HFFc6 (cell line): ENCODE measurements at regions not wholly inside any gene's neighbourhood (a gene's known extent, or its start where the extent isn't known, plus 50 kb on each side); places are given as distances from the start of the nearest gene placed in this dataset.

Experiments
- DNase-seq: peaks from one replicate; pipeline ENCODE4 v3.0.0-alpha.2; 2018
- H3K27ac Mint-ChIP-seq: 2 replicates; pipeline ENCODE4 v1.8.0; 2020; ENCODE audit warnings: mild to moderate bottlenecking, mixed read lengths
- H3K27me3 Mint-ChIP-seq: 2 replicates; pipeline ENCODE4 v1.8.0; 2021; ENCODE audit warnings: mild to moderate bottlenecking, moderate library complexity, mixed read lengths; ENCODE audit not compliant: insufficient read depth
- H3K36me3 Mint-ChIP-seq: 2 replicates; pipeline ENCODE4 v1.8.0; 2021; ENCODE audit warnings: low read depth, mixed read lengths
- H3K4me1 Mint-ChIP-seq: 2 replicates; pipeline ENCODE4 v1.8.0; 2020; ENCODE audit warnings: low read depth, mixed read lengths
- H3K4me3 Mint-ChIP-seq: 2 replicates; pipeline ENCODE4 v1.8.0; 2020; ENCODE audit warnings: mild to moderate bottlenecking, moderate library complexity, mixed read lengths
- H3K9me3 Mint-ChIP-seq: 2 replicates; pipeline ENCODE4 v1.8.0; 2020; ENCODE audit warnings: mild to moderate bottlenecking, mixed read lengths
- TF ChIP-seq, protein P1 (sequence below): fragments of 200-600 bp; sonication (generic); IDR thresholded peaks from 2 replicates; pipeline ENCODE4 v1.5.0; 2021; ENCODE audit warnings: antibody characterized with exemption, mild to moderate bottlenecking

DNA sequence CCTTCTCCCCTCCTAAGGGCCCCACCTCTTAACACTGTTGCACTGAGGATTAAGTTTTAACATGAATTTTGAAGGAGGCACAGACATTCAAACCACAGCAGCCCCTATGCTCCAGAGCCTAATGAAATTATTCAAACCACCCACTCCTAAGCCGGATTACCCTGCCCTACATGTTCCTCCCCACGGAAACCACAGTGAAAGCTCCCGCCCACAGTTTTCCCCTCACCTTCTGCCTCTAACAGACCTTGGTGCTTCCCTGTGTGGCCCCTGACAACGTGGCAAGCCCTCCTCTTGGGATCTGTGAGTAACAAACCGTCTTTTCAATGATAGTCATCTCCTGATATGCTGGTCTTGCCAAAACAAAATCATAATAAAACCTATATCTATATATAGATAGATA lies 74.8 kb downstream of the RIN2 start:
- no peak for DNase-seq
- TF ChIP-seq, protein P1, sequence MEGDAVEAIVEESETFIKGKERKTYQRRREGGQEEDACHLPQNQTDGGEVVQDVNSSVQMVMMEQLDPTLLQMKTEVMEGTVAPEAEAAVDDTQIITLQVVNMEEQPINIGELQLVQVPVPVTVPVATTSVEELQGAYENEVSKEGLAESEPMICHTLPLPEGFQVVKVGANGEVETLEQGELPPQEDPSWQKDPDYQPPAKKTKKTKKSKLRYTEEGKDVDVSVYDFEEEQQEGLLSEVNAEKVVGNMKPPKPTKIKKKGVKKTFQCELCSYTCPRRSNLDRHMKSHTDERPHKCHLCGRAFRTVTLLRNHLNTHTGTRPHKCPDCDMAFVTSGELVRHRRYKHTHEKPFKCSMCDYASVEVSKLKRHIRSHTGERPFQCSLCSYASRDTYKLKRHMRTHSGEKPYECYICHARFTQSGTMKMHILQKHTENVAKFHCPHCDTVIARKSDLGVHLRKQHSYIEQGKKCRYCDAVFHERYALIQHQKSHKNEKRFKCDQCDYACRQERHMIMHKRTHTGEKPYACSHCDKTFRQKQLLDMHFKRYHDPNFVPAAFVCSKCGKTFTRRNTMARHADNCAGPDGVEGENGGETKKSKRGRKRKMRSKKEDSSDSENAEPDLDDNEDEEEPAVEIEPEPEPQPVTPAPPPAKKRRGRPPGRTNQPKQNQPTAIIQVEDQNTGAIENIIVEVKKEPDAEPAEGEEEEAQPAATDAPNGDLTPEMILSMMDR, result no peak
- Mint-ChIP-seq H3K27ac (no peak overlapping the region), H3K4me1 (peaks cover 58% of the 10 kb centered on the region), H3K4me3 (no peak overlapping the region), H3K36me3 (peaks cover 6% of the 10 kb centered on the region; the same call in 1 of the 2 replicates), H3K27me3 (no peaks in the 10 kb centered on the region; the same call in 1 of the 2 replicates), H3K9me3 (no peaks in the 10 kb centered on the region)

DNA sequence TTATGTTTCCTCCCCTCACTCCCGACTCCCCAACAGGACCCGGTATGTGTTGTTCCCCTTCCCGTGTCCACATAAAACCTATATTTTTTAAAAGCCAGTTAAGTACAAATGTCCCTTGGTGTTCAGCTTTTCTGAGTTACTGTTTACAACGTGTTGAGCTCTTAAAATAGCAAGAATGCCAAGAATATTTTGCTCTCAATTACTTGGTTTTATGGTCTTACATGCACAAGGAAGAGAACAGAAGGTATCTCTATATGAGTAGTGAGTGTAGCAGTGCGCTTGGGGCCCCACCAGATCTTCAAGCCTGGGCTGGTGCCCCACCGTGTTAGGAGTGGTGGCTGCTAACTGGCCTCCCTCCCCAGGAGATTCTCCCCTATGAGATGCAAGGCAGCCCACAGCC lies 75.3 kb downstream of the RIN2 start:
- Mint-ChIP-seq H3K36me3 (peaks cover 6% of the 10 kb centered on the region; the same call in 1 of the 2 replicates), H3K27me3 (no peaks in the 10 kb centered on the region; the same call in 1 of the 2 replicates), H3K9me3 (no peaks in the 10 kb centered on the region), H3K27ac (no peak overlapping the region), H3K4me1 (peaks cover 53% of the 10 kb centered on the region), H3K4me3 (no peak overlapping the region; the same call in 1 of the 2 replicates)
- DNase-seq, result no peak
- TF ChIP-seq, protein P1, result no peak

DNA sequence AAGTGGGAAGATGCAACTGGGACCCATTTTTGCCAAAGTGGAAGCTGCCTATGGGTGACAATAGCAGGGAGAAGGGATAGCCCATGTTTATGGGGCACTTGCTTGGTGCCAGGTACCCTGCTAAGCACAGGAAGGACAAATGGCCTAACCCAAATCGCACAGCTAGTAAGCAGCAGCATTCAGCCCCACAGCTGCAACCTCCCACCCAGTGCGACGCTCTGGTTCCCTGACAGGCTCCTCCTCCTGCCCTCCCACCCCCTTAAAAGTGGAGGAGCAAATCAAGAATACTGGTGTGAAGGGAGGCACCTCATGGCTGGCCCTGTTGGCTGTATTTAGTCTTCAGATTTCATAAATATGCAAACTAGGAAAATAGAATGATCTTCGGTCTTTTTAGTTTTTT lies 76.2 kb downstream of the RIN2 start:
- H3K27me3 Mint-ChIP-seq, result no peaks in the 10 kb centered on the region; the same call in 1 of the 2 replicates
- DNase-seq, result no peak
- no peaks in the 10 kb centered on the region for H3K9me3 Mint-ChIP-seq
- H3K4me1 Mint-ChIP-seq, result peaks cover 44% of the 10 kb centered on the region
- TF ChIP-seq, protein P1, result no peak
- H3K27ac Mint-ChIP-seq, result no peak overlapping the region
- no peak overlapping the region for H3K4me3 Mint-ChIP-seq
- peaks cover 6% of the 10 kb centered on the region; the same call in 1 of the 2 replicates for H3K36me3 Mint-ChIP-seq

DNA sequence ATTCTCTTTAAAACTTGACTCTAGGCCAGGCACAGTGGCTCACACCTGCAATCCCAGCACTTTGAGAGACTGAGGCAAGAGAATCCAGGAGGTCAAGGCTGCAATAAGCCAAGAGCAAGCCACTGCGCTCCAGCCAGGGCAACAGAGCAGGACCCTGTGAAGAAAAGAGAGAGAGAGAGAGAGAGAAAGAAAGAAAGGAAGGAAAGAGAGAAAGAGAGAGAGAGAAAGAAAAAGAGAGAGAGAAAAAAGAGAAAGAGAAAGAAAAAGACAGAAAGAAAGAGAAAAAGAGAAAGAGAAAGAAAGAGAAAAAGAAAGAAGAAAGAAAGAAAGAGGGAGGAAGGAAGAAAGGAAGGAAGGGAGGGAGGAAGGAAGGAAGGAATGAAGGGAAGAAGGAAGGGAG lies 76.7 kb downstream of the RIN2 start:
- no peak overlapping the region for H3K27ac Mint-ChIP-seq
- no peak for DNase-seq
- no peaks in the 10 kb centered on the region for H3K9me3 Mint-ChIP-seq
- TF ChIP-seq, protein P1, result no peak
- H3K4me3 Mint-ChIP-seq, result no peak overlapping the region
- peaks cover 6% of the 10 kb centered on the region; the same call in 1 of the 2 replicates for H3K36me3 Mint-ChIP-seq
- peaks cover 42% of the 10 kb centered on the region for H3K4me1 Mint-ChIP-seq
- no peaks in the 10 kb centered on the region; the same call in 1 of the 2 replicates for H3K27me3 Mint-ChIP-seq

DNA sequence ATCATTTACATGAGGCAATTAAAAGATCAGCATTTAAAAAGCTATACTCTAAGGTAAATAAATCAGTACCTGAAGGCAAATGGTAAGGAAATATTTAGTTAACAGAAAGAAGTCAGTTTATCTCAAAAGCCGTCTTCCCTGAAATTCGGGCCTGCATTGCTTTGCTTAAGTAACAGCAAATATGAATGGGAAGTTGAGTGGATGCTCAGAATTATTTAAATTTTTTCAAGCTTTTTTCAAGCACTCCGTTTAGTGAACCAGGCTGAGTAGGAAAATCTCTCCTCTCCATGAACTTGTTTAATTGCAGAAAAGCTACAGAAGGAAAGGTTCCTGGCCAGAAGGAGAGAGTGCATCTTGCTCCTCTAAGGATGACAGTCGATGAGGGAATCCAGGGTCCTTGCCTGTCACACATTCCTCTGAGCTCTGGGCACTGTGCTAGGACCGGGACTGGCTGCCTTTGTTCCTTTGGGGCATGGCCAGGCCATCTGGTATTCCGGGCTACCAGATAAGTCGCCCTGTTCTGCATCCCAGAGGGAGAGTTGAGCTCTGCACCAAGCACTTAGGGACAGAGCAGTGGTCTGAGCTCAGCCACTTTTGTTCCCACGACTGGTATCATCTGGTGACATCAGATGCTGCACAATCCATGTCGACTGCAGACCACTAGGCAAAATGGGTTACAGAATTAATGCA lies 77.6 kb downstream of the RIN2 start:
- no peak for DNase-seq
- Mint-ChIP-seq H3K4me1 (peaks cover 34% of the 10 kb centered on the region), H3K27me3 (no peaks in the 10 kb centered on the region; the same call in 1 of the 2 replicates), H3K9me3 (no peaks in the 10 kb centered on the region), H3K4me3 (no peak overlapping the region), H3K36me3 (peaks cover 6% of the 10 kb centered on the region; the same call in 1 of the 2 replicates), H3K27ac (no peak overlapping the region)
- TF ChIP-seq, protein P1, result no peak
